ENCODE measurements at regions not wholly inside any gene's neighbourhood (a gene's known extent, or its start where the extent isn't known, plus 50 kb on each side); places are given as distances from the start of the nearest gene placed in this dataset.

DNA sequence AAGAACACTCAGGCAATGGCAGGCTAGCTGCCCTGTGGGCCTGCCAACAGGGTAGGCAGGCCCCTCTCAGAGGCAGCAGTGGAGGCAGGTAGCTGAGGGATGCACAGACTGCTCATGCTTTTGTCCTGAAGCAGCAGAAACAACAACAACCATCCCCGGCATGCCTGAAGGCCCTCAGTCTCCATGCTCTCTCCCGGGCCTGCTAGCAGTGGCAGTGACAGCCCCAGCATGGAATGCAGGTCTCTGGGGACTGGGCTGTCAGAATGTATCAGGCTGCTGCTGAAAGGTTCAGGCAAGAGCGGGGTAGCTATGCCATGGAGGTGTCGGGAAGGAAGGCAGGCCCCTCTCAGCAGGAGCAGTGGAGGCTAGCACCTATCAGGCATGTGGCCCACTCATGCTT, 209.8 kb downstream of the KCNJ3 start:
- Histone ChIP-seq H3K9me3 (ENCODE audit: control insufficient read depth, insufficient read depth, low read length) (peaks cover 12% of the 10 kb centered on the region), H3K27me3 (ENCODE audit: control insufficient read depth, insufficient read depth, low read length) (no peaks in the 10 kb centered on the region), H3K27ac (ENCODE audit: low read length) (no peak overlapping the region), H3K36me3 (ENCODE audit: control insufficient read depth, insufficient read depth, low read length) (no peaks in the 10 kb centered on the region), H3K4me3 (ENCODE audit: low read length) (no peak overlapping the region), H3K4me1 (ENCODE audit: control insufficient read depth, insufficient read depth, low read length) (no peaks in the 10 kb centered on the region)
- Mint-ChIP-seq H3K9me3 (peaks cover 15 to 27% of the 10 kb centered on the region in 2 donors), H3K36me3 (no peaks in the 10 kb centered on the region), H3K4me3 (no peak overlapping the region), H3K27ac (no peak overlapping the region), H3K4me1 (no peaks in the 10 kb centered on the region), H3K27me3 (ENCODE audit: low read depth in 2 of 2) (no peaks in the 10 kb centered on the region)
- no peak for ATAC-seq
- WGBS (ENCODE audit: insufficient coverage) = 93% methylated on average over 4 of the region's 4 CpGs
- TF ChIP-seq, protein P1, sequence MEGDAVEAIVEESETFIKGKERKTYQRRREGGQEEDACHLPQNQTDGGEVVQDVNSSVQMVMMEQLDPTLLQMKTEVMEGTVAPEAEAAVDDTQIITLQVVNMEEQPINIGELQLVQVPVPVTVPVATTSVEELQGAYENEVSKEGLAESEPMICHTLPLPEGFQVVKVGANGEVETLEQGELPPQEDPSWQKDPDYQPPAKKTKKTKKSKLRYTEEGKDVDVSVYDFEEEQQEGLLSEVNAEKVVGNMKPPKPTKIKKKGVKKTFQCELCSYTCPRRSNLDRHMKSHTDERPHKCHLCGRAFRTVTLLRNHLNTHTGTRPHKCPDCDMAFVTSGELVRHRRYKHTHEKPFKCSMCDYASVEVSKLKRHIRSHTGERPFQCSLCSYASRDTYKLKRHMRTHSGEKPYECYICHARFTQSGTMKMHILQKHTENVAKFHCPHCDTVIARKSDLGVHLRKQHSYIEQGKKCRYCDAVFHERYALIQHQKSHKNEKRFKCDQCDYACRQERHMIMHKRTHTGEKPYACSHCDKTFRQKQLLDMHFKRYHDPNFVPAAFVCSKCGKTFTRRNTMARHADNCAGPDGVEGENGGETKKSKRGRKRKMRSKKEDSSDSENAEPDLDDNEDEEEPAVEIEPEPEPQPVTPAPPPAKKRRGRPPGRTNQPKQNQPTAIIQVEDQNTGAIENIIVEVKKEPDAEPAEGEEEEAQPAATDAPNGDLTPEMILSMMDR (IDR thresholded peaks at IDR 0.05) = no peak
- intact Hi-C loops (cut with micrococcal nuclease) = no loop called here
- DNase-seq = no peak

Measured in natural killer cell (primary cell).